Ishikawa (cell line): ENCODE measurements at regions not wholly inside any gene's neighbourhood (a gene's known extent, or its start where the extent isn't known, plus 50 kb on each side); places are given as distances from the start of the nearest gene placed in this dataset.

Experiments
- CEBPB ChIP-seq: IDR thresholded peaks from 2 replicates; pipeline ENCODE4 v1.6.1; 2012
- CREB1 ChIP-seq: IDR thresholded peaks from 2 replicates; pipeline ENCODE4 v1.6.1; 2012; ENCODE audit warnings: low read depth
- EGR1 ChIP-seq: IDR thresholded peaks from 2 replicates; pipeline ENCODE4 v1.6.1; 2012
- EP300 ChIP-seq: IDR thresholded peaks from 2 replicates; pipeline ENCODE4 v1.6.1; 2012; ENCODE audit warnings: borderline replicate concordance
- FOXM1 ChIP-seq: IDR thresholded peaks from 2 replicates; pipeline ENCODE4 v1.6.1; 2012; ENCODE audit warnings: low read depth, borderline replicate concordance
- MAX ChIP-seq: IDR thresholded peaks from 2 replicates; pipeline ENCODE4 v1.6.1; 2012
- NFIC ChIP-seq: IDR thresholded peaks from 2 replicates; pipeline ENCODE4 v1.6.1; 2012
- RAD21 ChIP-seq: IDR thresholded peaks from 2 replicates; pipeline ENCODE4 v1.6.1; 2012; ENCODE audit warnings: low read depth
- REST ChIP-seq: IDR thresholded peaks from 2 replicates; pipeline ENCODE4 v1.6.1; 2012; ENCODE audit warnings: low read depth, mild to moderate bottlenecking
- TAF1 ChIP-seq: IDR thresholded peaks from 2 replicates; pipeline ENCODE4 v1.6.1; 2012; ENCODE audit warnings: low read depth, mild to moderate bottlenecking
- TEAD4 ChIP-seq: IDR thresholded peaks from 2 replicates; pipeline ENCODE4 v1.6.1; 2012
- USF1 ChIP-seq: IDR thresholded peaks from 2 replicates; pipeline ENCODE4 v1.6.1; 2012
- YY1 ChIP-seq: IDR thresholded peaks from 2 replicates; pipeline ENCODE4 v1.6.1; 2012; ENCODE audit warnings: low read depth
- ZBTB7A ChIP-seq: IDR thresholded peaks from 2 replicates; pipeline ENCODE4 v1.6.1; 2012; ENCODE audit warnings: low read depth

GRCh38 chr10:123507298-123507697 is 158.9 kb upstream of the GPR26 start:
- TF ChIP-seq CREB1, result no peak

- TF ChIP-seq CEBPB, result no peak
- TF ChIP-seq CREB1, result no peak
- no peak for TF ChIP-seq REST
- TF ChIP-seq ZBTB7A, result no peak
- no peak for TF ChIP-seq USF1
- TF ChIP-seq FOXM1, result no peak
- TF ChIP-seq TEAD4, result no peak
- TF ChIP-seq MAX, result no peak
These were observed 156.8 kb upstream of the GPR26 start for GRCh38 chr10:123509338-123509737.

GRCh38 chr10:123512901-123513775 is 153.0 kb upstream of the GPR26 start:
- no peak for TF ChIP-seq USF1
- TF ChIP-seq MAX, result no peak
- TF ChIP-seq YY1, result no peak
- no peak for TF ChIP-seq CREB1
- TF ChIP-seq REST, result no peak

- no peak for TF ChIP-seq USF1
- TF ChIP-seq RAD21, result no peak
- TF ChIP-seq CEBPB, result no peak
- TF ChIP-seq NFIC, result no peak
- no peak for TF ChIP-seq REST
- no peak for TF ChIP-seq FOXM1
- no peak for TF ChIP-seq YY1
- TF ChIP-seq EGR1, result no peak
- no peak for TF ChIP-seq TEAD4
- no peak for TF ChIP-seq ZBTB7A
- TF ChIP-seq TAF1, result no peak
- no peak for TF ChIP-seq EP300
- no peak for TF ChIP-seq CREB1
These were observed 152.3 kb upstream of the GPR26 start for GRCh38 chr10:123513870-123514269.

- TF ChIP-seq CEBPB, result no peak
- no peak for TF ChIP-seq RAD21
- TF ChIP-seq YY1, result no peak
These were observed 151.2 kb upstream of the GPR26 start for GRCh38 chr10:123514996-123515395.

GRCh38 chr10:123515661-123516060 is 150.5 kb upstream of the GPR26 start:
- no peak for TF ChIP-seq EGR1
